Right cardiac atrium (tissue), 5 donors: ENCODE measurements at regions not wholly inside any gene's neighbourhood (a gene's known extent, or its start where the extent isn't known, plus 50 kb on each side); places are given as distances from the start of the nearest gene placed in this dataset.
"Not testable (repeated sequence)": the region's sequence is repeated elsewhere in the genome, so short reads cannot be mapped to it uniquely, and the experiment has no call there.

ENCODE experiments used
- ATAC-seq, 2 donors: fragments of 200-7000 bp; cut with Tn5 transposase; one replicate each; pipeline versions ENCODE4 v1.8.0 to v1.9.1; 2020; ENCODE audit warnings: moderate library complexity in 2 of 2, mild to moderate bottlenecking in 1 of 2
- DNase-seq, 3 donors: peaks; one replicate each; pipeline ENCODE4 v3.0.0-alpha.2; 2020
- H3K27ac ChIP-seq: one replicate; pipeline ENCODE4 v1.5.1; 2013; ENCODE audit warnings: mild to moderate bottlenecking, low read length, control low read depth, moderate library complexity
- H3K27me3 ChIP-seq: one replicate; pipeline ENCODE4 v1.6.1; 2013; ENCODE audit not compliant: control insufficient read depth, insufficient read depth
- H3K4me1 ChIP-seq: one replicate; pipeline ENCODE4 v1.6.1; 2013; ENCODE audit warnings: low read length; ENCODE audit not compliant: control insufficient read depth, insufficient read depth
- H3K4me3 ChIP-seq: one replicate; pipeline ENCODE4 v1.5.1; 2013; ENCODE audit warnings: low read length, control low read depth
- H3K9me3 ChIP-seq: one replicate; pipeline ENCODE4 v1.6.1; 2013; ENCODE audit warnings: low read length; ENCODE audit not compliant: control insufficient read depth
- WGBS: extraction: QIAGEN DNeasy Blood & Tissue Kit; methylation state at CpG from one replicate; pipeline ENCODE4 v1.1.7; 2013; 5-methylcytosine and 5-hydroxymethylcytosine counted together
- intact Hi-C, 4 donors: fragments of 100-400 bp; cut with DNase I; formaldehyde crosslinking; loops; one replicate each; pipeline versions ENCODE4 v1.11.0 to v1.14.0; 2022 to 2023
- donor health status: healthy with polysubstance abuse.
- donor health status: DM: no; HTN: yes; CAD: no.
- donor health status: DM: no; HTN: no; CAD: no.
- donor health status: DM: no; HTN: yes; CAD: no; lungs with severe emphysema.
- donor health status: DM: yes; HTN: yes; CAD: no.

DNA sequence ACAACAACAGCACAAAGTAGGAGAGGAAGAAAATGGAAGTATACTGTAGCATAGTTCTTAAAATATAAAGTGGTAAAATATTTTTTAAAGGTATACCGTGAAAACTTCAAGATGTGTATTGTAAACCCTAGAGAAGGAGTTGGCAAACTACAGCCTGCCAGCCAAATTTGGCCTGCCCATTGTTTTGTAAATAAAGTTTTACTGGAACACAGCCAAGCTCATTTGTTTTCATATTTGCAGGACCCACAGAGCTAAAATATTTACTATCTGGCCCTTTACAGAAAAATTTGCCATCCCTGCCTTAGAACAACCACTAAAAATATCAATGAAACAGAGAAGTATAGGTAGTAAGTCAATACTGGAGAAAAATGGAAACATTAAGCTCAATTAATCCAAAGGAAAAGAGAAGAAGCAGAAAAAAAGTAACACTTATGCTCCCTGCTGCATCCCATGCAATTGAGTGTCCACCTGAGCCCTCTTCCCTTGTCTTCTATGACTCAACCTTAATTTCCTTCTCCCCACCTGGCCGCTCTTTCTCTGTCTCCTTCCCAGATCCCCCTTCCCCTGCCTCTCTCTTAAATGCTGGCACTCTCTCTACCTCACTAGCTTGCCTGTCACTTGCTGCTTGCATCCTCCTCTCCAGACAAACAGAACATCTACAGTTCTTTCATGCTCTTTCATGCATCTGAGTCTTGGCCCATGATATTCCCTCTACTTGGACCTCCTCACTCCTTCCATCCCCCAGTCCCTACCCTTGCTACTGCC, 50.6 kb upstream of the FER start:
- ATAC-seq (no peak), DNase-seq (no peak)
- no peak overlapping the region for H3K27ac ChIP-seq
- 83% methylated on average over 2 of the region's 2 CpGs for WGBS
- no peaks in the 10 kb centered on the region for H3K27me3 ChIP-seq
- no peaks in the 10 kb centered on the region for H3K9me3 ChIP-seq
- no peaks in the 10 kb centered on the region for H3K4me1 ChIP-seq
- H3K4me3 ChIP-seq = no peak overlapping the region
- intact Hi-C loops = no loop called here

DNA sequence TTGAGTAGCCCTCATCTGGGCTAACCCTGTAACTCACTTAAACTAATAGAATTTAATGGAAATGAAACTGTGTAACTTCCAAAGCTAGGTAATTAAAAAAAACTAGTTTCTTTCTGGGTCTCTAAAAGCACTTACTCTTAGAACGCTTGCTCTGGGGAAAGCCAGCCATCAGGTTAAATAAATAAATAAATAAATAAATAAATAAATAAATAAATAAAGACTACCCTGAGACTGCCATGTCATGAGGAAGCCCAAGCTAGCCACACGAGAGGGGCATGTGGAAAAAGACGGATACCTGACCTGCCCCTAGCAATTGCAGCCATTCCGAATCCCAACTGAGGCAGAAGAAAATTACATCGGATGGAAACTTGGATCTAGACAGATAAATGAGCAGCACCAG, 51.3 kb upstream of the FER start:
- WGBS = 57% methylated on average over 5 of the region's 5 CpGs

DNA sequence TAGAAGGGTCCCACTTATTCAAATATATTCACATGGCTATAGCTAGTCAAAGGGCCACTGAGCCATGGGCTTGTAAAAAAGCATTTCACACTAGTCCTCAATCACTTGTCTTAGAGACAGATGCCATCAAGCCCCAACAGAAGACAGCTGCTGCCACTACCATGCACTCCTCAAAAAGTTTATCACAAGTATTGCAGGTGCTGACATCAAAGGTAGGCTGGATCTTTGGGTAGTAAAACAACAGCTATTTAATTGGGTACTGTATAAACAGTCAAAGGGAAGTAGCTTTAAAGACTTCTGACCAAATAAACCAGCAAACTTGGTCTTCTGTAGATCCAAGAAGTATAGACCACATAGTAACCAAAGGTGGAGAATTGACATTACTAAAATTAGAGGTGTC, 59.2 kb upstream of the FER start:
- H3K27me3 ChIP-seq = no peaks in the 10 kb centered on the region
- DNase-seq = no peak
- ATAC-seq = no peak
- no peak overlapping the region for H3K27ac ChIP-seq
- no peak overlapping the region for H3K4me3 ChIP-seq
- H3K9me3 ChIP-seq = no peaks in the 10 kb centered on the region
- H3K4me1 ChIP-seq = no peaks in the 10 kb centered on the region
- intact Hi-C loops = no loop called here

More for the DNA sequence above, 51.3 kb upstream of the FER start:
- Histone ChIP-seq H3K4me1 (no peaks in the 10 kb centered on the region), H3K9me3 (no peaks in the 10 kb centered on the region), H3K27me3 (no peaks in the 10 kb centered on the region), H3K4me3 (no peak overlapping the region), H3K27ac (no peak overlapping the region)
- no peak for ATAC-seq
- intact Hi-C loops = no loop called here
- no peak for DNase-seq

DNA sequence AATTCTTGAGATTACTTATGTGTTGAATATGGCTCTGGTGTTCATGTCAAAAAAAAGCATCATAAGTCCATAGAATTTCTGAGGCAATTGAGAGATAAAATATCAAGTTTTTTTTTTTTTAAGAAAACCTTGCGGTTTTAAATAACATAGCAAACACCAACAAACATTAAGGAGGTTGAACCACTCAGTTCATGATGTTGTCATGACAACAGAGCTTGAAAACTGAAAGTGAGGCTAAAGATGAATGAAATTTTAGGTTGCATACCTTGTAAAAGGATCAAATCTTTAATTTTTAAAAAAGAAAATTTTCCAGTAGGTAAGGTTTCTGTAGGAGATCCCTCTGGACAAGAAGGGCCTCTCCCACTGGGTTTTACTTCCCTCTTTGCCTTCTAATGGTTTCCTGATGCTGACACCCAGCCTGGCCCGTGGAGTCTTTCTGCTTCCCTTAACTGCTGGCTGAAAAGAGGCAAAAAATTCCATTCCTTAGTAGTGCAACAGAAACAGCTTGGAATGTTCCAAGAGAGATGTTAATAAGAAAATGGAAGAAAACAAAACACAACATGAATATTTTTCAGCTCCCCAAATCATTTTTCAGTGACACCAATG, 60.0 kb upstream of the FER start:
- H3K4me1 ChIP-seq = no peaks in the 10 kb centered on the region
- intact Hi-C loops = no loop called here
- DNase-seq (peak in 1 of 3 donors; percentile 36), ATAC-seq (no peak)
- H3K27me3 ChIP-seq = no peaks in the 10 kb centered on the region
- no peak overlapping the region for H3K27ac ChIP-seq
- no peaks in the 10 kb centered on the region for H3K9me3 ChIP-seq
- 42% methylated on average over 2 of the region's 2 CpGs for WGBS
- H3K4me3 ChIP-seq = no peak overlapping the region

DNA sequence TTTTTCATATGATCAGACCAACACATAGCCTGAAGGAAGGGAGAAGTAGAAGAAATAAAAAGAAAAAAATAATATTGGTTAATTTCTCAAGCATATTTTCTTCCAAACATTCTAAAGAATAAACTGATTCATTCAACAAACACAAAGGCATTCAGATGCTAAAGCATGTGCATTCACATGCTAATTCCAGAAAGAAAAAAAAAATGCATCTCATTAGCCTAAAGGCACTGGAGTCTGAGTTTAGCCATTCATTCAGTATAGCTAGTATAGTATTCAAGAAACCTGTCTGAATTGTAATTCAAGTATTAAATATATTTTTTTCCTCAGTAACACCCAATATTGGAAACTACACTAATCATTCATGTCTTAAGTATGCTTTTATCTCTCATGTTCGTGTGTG, 61.0 kb upstream of the FER start:
- intact Hi-C loops = no loop called here
- H3K27ac ChIP-seq = no peak overlapping the region
- no peak overlapping the region for H3K4me3 ChIP-seq
- H3K27me3 ChIP-seq = no peaks in the 10 kb centered on the region
- 25% methylated on average over 1 of the region's 1 CpG for WGBS
- H3K9me3 ChIP-seq = no peaks in the 10 kb centered on the region
- ATAC-seq (no peak), DNase-seq (no peak)
- H3K4me1 ChIP-seq = no peaks in the 10 kb centered on the region

DNA sequence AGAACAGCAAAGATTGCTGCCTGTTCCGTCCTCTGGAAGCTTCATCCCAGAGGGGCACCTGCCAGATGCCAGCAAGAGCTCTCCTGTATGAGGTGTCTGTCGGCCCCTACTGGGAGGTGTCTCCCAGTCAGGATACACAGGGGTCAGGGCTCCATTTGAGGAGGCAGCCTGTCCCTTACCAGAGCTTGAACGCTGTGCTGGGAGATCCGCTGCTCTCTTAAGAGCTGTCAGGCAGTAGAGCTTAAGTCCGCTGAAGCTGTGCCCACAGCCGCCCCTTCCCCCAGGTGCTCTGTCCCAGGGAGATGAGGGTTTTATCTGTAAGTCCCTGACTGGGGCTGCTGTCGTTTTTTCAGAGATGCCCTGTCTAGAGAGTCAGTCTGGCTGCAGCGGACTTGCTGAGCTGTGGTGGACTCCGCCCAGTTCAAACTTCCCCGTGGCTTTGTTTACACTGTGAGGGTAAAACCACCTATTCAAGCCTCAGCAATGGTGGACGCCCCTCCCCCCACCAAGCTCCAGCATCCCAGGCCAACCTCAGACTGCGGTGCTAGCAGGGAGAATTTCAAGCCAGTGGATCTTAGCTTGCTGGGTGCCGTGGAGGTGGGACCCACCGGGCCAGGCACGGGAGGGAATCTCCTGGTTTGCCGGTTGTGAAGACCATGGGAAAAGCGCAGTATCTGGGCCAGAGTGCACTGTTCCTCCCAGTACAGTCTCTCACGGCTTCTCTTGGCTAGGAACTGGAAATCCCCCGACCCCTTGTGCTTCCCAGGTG, 62.1 kb upstream of the FER start:
- peak in 1 of 3 donors; percentile 29 for DNase-seq
- H3K4me3 ChIP-seq, H3K9me3 ChIP-seq, H3K4me1 ChIP-seq, H3K27ac ChIP-seq, ATAC-seq, H3K27me3 ChIP-seq, intact Hi-C loops: not testable (repeated sequence)
- WGBS = 67% methylated on average over 19 of the region's 19 CpGs

DNA sequence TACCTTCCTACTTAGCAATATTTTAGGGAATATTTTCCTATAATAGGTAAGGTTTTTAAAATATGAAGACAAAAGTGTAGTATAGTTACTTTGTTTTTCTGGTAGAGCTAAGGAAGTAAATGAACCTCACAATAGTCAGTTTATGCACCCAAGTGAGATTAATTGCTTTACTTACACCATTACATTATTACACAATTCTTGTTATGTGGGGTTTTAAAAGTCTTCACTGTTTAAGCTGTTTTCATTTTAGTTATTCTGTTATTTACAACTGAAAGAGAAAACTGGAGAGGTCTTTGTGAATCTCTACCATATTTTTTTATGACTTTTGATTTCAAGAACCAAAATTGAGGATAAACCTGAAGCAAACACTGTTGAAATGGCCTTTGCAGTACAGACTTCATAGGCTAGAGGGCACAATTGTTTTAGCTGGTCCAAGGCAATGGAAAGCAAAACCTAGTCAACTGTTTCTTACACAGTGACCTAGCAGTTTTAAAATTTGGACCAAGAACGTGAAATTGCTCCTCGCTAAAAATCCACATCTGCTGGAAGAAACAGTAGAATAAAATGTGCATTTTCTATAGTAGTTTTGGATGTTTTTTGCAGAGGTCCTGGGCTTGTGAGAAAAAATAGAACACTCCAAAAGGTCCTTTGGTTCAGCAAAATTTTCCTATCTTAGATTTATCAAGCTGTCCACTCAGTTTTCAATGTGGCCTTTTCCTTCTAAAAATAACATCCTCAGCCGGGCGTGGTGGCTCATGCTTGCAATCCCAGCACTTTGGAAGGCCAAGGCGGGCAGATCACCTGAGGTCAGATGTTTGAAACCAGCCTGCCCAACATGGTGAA, 66.4 kb upstream of the FER start:
- Histone ChIP-seq H3K27me3 (no peaks in the 10 kb centered on the region), H3K4me1 (no peaks in the 10 kb centered on the region), H3K9me3 (no peaks in the 10 kb centered on the region), H3K27ac (no peak overlapping the region), H3K4me3 (no peak overlapping the region)
- ATAC-seq (peak; percentile 94 to 95), DNase-seq (peak; percentile 25 to 64 (median 50))
- intact Hi-C loops = no loop called here
- 12% methylated on average over 5 of the region's 5 CpGs for WGBS

DNA sequence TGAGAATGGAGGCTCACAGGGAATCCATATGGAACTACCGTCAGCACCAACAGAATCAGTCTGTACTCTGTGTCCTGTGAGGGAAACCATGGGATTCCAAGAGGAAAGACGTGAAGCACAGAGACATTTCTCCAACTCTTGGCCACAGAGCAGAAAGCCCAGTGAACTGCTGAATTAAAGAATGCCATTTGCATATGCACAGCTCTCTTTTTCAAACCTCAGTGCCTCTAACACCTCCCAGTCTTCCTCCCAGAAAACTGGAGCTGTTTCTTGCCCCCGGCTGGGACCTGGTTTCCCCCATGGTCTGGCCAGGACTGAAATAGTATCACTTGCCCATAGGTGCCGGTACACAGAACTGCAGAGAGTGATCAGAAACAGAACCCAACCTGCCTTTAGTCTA, 69.6 kb upstream of the FER start:
- Histone ChIP-seq H3K4me3 (no peak overlapping the region), H3K9me3 (no peaks in the 10 kb centered on the region), H3K4me1 (no peaks in the 10 kb centered on the region), H3K27ac (no peak overlapping the region), H3K27me3 (no peaks in the 10 kb centered on the region)
- 87% methylated on average over 4 of the region's 4 CpGs for WGBS
- no peak for ATAC-seq
- DNase-seq = no peak
- intact Hi-C loops = no loop called here

DNA sequence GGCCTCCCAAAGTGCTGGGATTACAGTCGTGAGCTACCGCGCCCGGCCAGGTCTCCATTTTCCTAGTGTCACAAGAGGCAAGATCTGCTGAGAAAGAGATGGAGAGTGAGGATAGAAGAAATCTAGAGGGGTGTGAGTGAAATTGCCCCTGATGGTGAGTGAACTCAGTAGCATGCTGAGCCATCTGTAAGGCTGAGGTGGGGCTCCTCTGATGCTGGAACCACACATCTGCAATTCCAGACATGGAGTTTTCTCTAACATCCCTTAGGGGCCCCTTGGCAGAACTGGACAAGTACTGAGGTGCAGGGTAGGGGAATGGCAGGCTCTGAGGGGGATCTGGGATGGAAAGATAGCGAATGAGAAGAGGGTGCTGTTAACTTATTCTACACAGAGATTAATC, 72.0 kb upstream of the FER start:
- Histone ChIP-seq H3K4me3 (no peak overlapping the region), H3K27ac (no peak overlapping the region), H3K4me1 (peaks cover 1% of the 10 kb centered on the region), H3K9me3 (no peaks in the 10 kb centered on the region), H3K27me3 (no peaks in the 10 kb centered on the region)
- intact Hi-C loops = no loop called here
- ATAC-seq = no peak
- no peak for DNase-seq
- WGBS = 98% methylated on average over 5 of the region's 5 CpGs

DNA sequence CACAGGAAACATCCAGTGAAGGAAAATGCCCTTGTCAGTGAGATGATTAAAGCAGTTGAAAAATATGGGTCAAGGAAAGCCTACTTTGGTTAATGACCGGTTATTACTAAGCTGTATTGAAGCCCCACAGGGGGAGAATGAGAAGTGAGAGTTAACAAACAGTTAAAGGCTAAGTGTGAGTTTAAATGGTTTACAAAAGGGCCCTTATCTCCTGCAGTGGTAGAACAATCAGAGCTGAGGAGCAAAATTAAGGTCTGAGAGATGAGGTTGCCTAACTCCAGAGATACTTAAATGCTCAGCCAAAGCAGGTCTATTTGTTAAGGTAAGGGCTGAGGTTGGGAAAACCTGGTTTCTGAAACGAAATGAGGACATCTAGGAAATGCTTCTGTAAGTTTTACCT, 75.1 kb upstream of the FER start:
- Histone ChIP-seq H3K9me3 (no peaks in the 10 kb centered on the region), H3K4me3 (no peak overlapping the region), H3K4me1 (peaks cover 1% of the 10 kb centered on the region), H3K27ac (no peak overlapping the region), H3K27me3 (no peaks in the 10 kb centered on the region)
- ATAC-seq (no peak), DNase-seq (no peak)
- intact Hi-C loops = no loop called here
- 79% methylated on average over 2 of the region's 2 CpGs for WGBS
